Activated T-cell treated with anti-CD3 and anti-CD28 coated beads for 24 hours (primary cell): ENCODE measurements at regions not wholly inside any gene's neighbourhood (a gene's known extent, or its start where the extent isn't known, plus 50 kb on each side); places are given as distances from the start of the nearest gene placed in this dataset.

Source experiments
- DNase-seq: peaks from one replicate; pipeline ENCODE4 v3.0.0-alpha.2; 2020; ENCODE audit warnings: low read depth

- no peak for DNase-seq
Observed at GRCh38 chr1:56442290-56442877, 137.0 kb downstream of the PLPP3 start.

- no peak for DNase-seq
Observed at GRCh38 chr1:56441601-56442000, 137.8 kb downstream of the PLPP3 start.

GRCh38 chr1:56439610-56440264 lies 139.6 kb downstream of the PLPP3 start:
- no peak for DNase-seq

- no peak for DNase-seq
Observed at GRCh38 chr1:56438901-56439551, 140.3 kb downstream of the PLPP3 start.

- DNase-seq = no peak
Observed at GRCh38 chr1:56437959-56438358, 141.4 kb downstream of the PLPP3 start.

- DNase-seq = no peak
Observed at GRCh38 chr1:56436912-56437417, 142.4 kb downstream of the PLPP3 start.

- DNase-seq = no peak
Observed at GRCh38 chr1:56436296-56436695, 143.1 kb downstream of the PLPP3 start.

GRCh38 chr1:56435434-56436262 lies 143.7 kb downstream of the PLPP3 start:
- no peak for DNase-seq

GRCh38 chr1:56434740-56435139 lies 144.6 kb downstream of the PLPP3 start:
- DNase-seq = no peak

GRCh38 chr1:56434025-56434424 lies 145.3 kb downstream of the PLPP3 start:
- no peak for DNase-seq

GRCh38 chr1:56433056-56433577 lies 146.2 kb downstream of the PLPP3 start:
- no peak for DNase-seq

GRCh38 chr1:56432166-56432971 lies 147.0 kb downstream of the PLPP3 start:
- no peak for DNase-seq

- no peak for DNase-seq
Observed at GRCh38 chr1:56430141-56430839, 149.1 kb downstream of the PLPP3 start.

- DNase-seq = no peak
Observed at GRCh38 chr1:56429288-56429687, 150.1 kb downstream of the PLPP3 start.

- no peak for DNase-seq
Observed at GRCh38 chr1:56426587-56427381, 152.6 kb downstream of the PLPP3 start.

GRCh38 chr1:56425494-56426037 lies 153.8 kb downstream of the PLPP3 start:
- no peak for DNase-seq

- no peak for DNase-seq
Observed at GRCh38 chr1:56424744-56425493, 154.4 kb downstream of the PLPP3 start.

- DNase-seq = no peak
Observed at GRCh38 chr1:56423716-56424115, 155.6 kb downstream of the PLPP3 start.

GRCh38 chr1:56418151-56418631 lies 161.2 kb downstream of the PLPP3 start:
- no peak for DNase-seq
